ENCODE measurements at regions not wholly inside any gene's neighbourhood (a gene's known extent, or its start where the extent isn't known, plus 50 kb on each side); places are given as distances from the start of the nearest gene placed in this dataset.

- CTCF ChIA-PET: no interaction called here
- no peak overlapping the region for H3K4me3 Mint-ChIP-seq
- no peak overlapping the region for H3K27ac Mint-ChIP-seq
These were observed 436.3 kb downstream of the CMPK2 start for GRCh38 chr2:6429210-6429986.

More at GRCh38 chr2:6429210-6429986, 436.3 kb downstream of the CMPK2 start:
- POLR2A ChIA-PET: interaction anchor here (0.7 kb wide), 1 partner anchor 1707 kb away, joined by 3 read pairs; no protein-coding TSS in a partner anchor
- no peak for TF ChIP-seq GRHL2 (CRISPR knock-in tag; IDR thresholded peaks at IDR 0.05; ENCODE audit: insufficient replicate concordance, severe bottlenecking)
- no peak for TF ChIP-seq ZNF532 (CRISPR knock-in tag; IDR thresholded peaks at IDR 0.05; ENCODE audit: borderline replicate concordance)
- TF ChIP-seq RELA (CRISPR knock-in tag; IDR thresholded peaks at IDR 0.05; ENCODE audit: borderline replicate concordance): no peak
- TF ChIP-seq CDX4 (CRISPR knock-in tag; IDR thresholded peaks at IDR 0.05; ENCODE audit: borderline replicate concordance): no peak
- no peak for TF ChIP-seq TP53 (CRISPR knock-in tag; IDR thresholded peaks at IDR 0.05)
- no peak for TF ChIP-seq PREB (CRISPR knock-in tag; IDR thresholded peaks at IDR 0.05; ENCODE audit: borderline replicate concordance)
- no peak for TF ChIP-seq ATF3 (CRISPR knock-in tag; conservative IDR thresholded peaks at IDR 0.05)
- no peak for TF ChIP-seq SP1 (CRISPR knock-in tag; conservative IDR thresholded peaks at IDR 0.05)
- TF ChIP-seq ATF2 (CRISPR knock-in tag; IDR thresholded peaks at IDR 0.05; ENCODE audit: borderline replicate concordance, low read depth): no peak
- no peak for TF ChIP-seq AFF4 (CRISPR knock-in tag; IDR thresholded peaks at IDR 0.05; ENCODE audit: borderline replicate concordance)
- TF ChIP-seq CBFB (CRISPR knock-in tag; IDR thresholded peaks at IDR 0.05; ENCODE audit: low read depth): no peak
- no peak for TF ChIP-seq PRRX2 (CRISPR knock-in tag; IDR thresholded peaks at IDR 0.05)
- TF ChIP-seq NR1H2 (CRISPR knock-in tag; IDR thresholded peaks at IDR 0.05): no peak
- H3K9me3 Mint-ChIP-seq: peaks cover 83% of the 10 kb centered on the region
- peaks cover 69% of the 10 kb centered on the region for H3K36me3 Mint-ChIP-seq
- H3K4me1 Mint-ChIP-seq: no peaks in the 10 kb centered on the region
- ATAC-seq (no peak), DNase-seq (ENCODE audit: low spot score) (no peak)
- H3K27me3 Mint-ChIP-seq (ENCODE audit: low read depth): peaks cover 9% of the 10 kb centered on the region

All from WTC11 (cell line).